B cell (primary cell): ENCODE measurements at regions not wholly inside any gene's neighbourhood (a gene's known extent, or its start where the extent isn't known, plus 50 kb on each side); places are given as distances from the start of the nearest gene placed in this dataset.

ENCODE experiments used
- CTCF ChIP-seq: fragments of 200-600 bp; IDR thresholded peaks from one replicate; pipeline ENCODE4 v1.8.0; 2022; ENCODE audit warnings: antibody characterized with exemption, mild to moderate bottlenecking
- EZH2 ChIP-seq: IDR thresholded peaks from 2 replicates; pipeline ENCODE4 v1.6.1; 2012; ENCODE audit warnings: borderline replicate concordance, low read depth, mild to moderate bottlenecking, moderate library complexity, low read length; ENCODE audit not compliant: insufficient read depth, poor library complexity, severe bottlenecking

- TF ChIP-seq EZH2 (no peak), CTCF (no peak)
These were observed 406.7 kb downstream of the RWDD3 start for GRCh38 chr1:95640746-95641145.
